ENCODE measurements at regions not wholly inside any gene's neighbourhood (a gene's known extent, or its start where the extent isn't known, plus 50 kb on each side); places are given as distances from the start of the nearest gene placed in this dataset.

DNA sequence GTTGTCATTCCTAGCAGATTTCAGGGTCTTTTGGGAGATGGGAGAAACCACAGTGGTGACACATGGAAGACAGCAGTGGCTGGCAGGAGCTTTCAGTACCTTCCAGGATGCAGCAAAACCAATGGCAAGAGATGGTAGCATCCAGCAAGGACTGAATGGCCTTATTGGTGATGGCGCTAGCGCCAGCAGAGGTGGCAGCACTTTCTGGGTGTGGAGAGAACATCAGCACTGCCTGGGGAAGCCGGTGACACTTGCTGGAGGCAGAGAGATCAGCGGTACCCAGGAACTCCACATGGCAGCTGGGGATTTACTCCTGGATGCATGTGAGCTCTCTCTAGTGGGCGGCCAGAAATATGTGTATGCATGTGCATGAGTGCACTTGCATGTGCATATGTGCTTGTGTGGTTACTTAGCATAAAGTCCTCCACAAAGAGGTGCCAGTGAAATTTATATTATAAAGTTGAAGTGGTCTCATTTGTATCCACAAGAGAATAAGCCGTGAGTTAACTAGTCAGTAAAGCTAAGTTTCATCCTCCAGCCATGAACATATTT, 364.7 kb downstream of the LMX1A start:
- DNase-seq (ENCODE audit: low spot score) (no peak), ATAC-seq (ENCODE audit: insufficient number of reproducible peaks, low FRiP score, low read depth) (no peak)
- Histone ChIP-seq H3K4me1 (ENCODE audit: control insufficient read depth in 1 of 2, low read depth in 2 of 2) (no peaks in the 10 kb centered on the region), H3K4me3 (no peak overlapping the region), H3K9me3 (no peaks in the 10 kb centered on the region), H3K36me3 (no peaks in the 10 kb centered on the region), H3K27ac (no peak overlapping the region), H3K27me3 (replicated peaks; ENCODE audit: insufficient read depth) (no peaks in the 10 kb centered on the region)
- TF ChIP-seq, protein P1, sequence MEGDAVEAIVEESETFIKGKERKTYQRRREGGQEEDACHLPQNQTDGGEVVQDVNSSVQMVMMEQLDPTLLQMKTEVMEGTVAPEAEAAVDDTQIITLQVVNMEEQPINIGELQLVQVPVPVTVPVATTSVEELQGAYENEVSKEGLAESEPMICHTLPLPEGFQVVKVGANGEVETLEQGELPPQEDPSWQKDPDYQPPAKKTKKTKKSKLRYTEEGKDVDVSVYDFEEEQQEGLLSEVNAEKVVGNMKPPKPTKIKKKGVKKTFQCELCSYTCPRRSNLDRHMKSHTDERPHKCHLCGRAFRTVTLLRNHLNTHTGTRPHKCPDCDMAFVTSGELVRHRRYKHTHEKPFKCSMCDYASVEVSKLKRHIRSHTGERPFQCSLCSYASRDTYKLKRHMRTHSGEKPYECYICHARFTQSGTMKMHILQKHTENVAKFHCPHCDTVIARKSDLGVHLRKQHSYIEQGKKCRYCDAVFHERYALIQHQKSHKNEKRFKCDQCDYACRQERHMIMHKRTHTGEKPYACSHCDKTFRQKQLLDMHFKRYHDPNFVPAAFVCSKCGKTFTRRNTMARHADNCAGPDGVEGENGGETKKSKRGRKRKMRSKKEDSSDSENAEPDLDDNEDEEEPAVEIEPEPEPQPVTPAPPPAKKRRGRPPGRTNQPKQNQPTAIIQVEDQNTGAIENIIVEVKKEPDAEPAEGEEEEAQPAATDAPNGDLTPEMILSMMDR (IDR thresholded peaks at IDR 0.05) = no peak

DNA sequence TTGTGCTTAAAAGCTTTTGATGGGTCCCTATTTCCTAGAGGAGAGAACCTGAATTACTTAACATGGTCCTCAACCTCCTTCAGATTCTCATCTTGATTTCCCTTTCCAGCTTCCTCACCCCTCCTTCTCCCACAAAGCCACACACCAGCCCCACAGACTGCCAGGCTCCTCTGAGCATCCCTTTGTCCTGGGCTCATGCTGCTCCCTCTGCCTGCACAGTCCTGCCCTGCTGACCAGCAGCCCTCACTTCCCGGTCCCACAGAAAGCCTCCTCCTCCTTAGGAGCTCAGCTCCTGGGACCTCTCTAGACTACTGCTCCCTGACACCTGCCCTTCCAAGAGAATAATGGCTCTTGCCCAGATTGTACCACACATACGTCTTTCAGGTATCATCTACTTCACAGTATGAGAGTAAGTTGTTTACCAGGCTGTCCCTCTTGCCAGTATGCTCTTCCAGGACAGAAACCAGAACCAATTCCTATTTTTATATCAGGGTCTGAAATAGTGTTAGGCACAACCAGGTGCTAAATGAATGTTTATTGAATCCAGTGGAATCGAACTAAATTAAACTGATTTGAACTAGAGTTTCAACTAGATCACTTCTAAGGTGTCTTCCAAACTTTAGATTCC, 373.4 kb downstream of the LMX1A start:
- no peaks in the 10 kb centered on the region for H3K36me3 ChIP-seq
- no peaks in the 10 kb centered on the region for H3K27me3 ChIP-seq (replicated peaks; ENCODE audit: insufficient read depth)
- no peaks in the 10 kb centered on the region for H3K9me3 ChIP-seq
- DNase-seq (ENCODE audit: low spot score) (no peak), ATAC-seq (ENCODE audit: insufficient number of reproducible peaks, low FRiP score, low read depth) (no peak)
- H3K27ac ChIP-seq = no peak overlapping the region
- TF ChIP-seq, protein P1 (IDR thresholded peaks at IDR 0.05) = no peak
- no peaks in the 10 kb centered on the region for H3K4me1 ChIP-seq (ENCODE audit: control insufficient read depth in 1 of 2, low read depth in 2 of 2)
- H3K4me3 ChIP-seq = no peak overlapping the region

DNA sequence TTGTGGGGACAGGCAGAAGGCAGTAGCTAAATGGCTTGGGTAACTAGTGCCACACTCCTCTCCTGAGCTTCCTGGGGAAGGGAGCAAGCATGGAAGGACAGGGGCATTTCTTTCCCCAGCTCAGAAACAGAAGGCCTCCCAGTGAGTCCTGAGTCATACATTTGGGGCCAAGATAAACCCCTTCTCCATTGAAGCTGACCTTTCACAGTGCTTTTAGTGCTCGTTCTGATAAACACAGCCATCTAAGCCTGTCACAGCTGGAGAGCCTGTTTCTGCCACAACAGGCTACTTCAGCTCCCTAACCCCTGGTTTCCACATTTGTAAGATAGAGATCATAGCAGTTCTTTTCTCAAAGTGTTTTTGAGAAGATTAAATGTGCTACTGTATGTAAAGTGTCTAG, 374.0 kb downstream of the LMX1A start:
- TF ChIP-seq, protein P1 (IDR thresholded peaks at IDR 0.05) = no peak
- H3K36me3 ChIP-seq = no peaks in the 10 kb centered on the region
- ATAC-seq (ENCODE audit: insufficient number of reproducible peaks, low FRiP score, low read depth) (no peak), DNase-seq (ENCODE audit: low spot score) (no peak)
- H3K9me3 ChIP-seq = no peaks in the 10 kb centered on the region
- H3K27me3 ChIP-seq (replicated peaks; ENCODE audit: insufficient read depth) = no peaks in the 10 kb centered on the region
- no peak overlapping the region for H3K27ac ChIP-seq
- no peaks in the 10 kb centered on the region for H3K4me1 ChIP-seq (ENCODE audit: control insufficient read depth in 1 of 2, low read depth in 2 of 2)
- no peak overlapping the region for H3K4me3 ChIP-seq

DNA sequence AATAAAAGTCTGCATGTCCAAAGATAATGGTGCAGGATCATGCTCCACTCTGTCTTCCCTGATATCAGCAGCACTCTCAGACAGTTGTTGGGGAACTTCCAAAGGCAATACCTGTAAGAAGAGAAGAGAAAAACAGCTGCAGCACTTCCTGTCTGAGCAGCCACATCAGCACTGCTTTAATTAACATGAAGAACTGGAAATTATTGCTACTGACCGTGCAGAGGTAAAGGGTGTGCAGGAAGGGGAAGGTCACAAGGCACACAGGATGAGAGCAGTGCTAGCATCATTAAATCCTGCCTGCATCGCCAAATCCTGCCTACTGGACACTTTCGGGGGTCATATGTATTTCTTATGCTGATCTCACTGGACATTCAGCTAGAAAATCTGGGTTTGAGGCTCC, 379.0 kb downstream of the LMX1A start:
- ATAC-seq (ENCODE audit: insufficient number of reproducible peaks, low FRiP score, low read depth) = no peak
- H3K27me3 ChIP-seq (replicated peaks; ENCODE audit: insufficient read depth) = no peaks in the 10 kb centered on the region
- TF ChIP-seq, protein P1 (IDR thresholded peaks at IDR 0.05) = no peak
- no peak for DNase-seq (ENCODE audit: low spot score)
- H3K4me1 ChIP-seq (ENCODE audit: control insufficient read depth in 1 of 2, low read depth in 2 of 2) = no peaks in the 10 kb centered on the region
- H3K36me3 ChIP-seq = no peaks in the 10 kb centered on the region
- no peak overlapping the region for H3K27ac ChIP-seq
- no peaks in the 10 kb centered on the region for H3K9me3 ChIP-seq
- H3K4me3 ChIP-seq = no peak overlapping the region

DNA sequence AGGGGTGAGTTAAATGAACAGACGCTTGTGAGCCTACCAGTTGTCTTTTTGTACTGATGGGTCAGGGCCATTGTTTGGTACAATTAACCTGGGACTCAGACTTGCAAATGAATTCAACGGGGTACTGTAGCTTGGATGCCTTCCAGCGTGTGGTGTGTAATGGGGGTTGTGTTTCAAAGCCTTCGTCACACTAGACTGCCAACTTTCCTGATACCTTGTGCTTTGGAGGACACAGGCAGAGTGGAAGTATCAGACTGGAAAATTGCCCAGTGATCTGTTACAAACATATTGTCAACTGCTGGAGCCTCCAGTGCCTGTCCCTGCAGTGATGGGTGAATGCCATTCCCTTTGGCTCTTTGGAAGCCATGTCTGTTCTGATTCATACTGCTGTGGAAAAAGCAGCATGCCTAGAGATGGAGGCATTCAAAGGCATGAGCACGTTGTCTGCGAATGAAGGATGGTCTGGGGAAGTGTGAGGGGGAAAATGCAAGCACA, 384.5 kb downstream of the LMX1A start:
- ATAC-seq (ENCODE audit: insufficient number of reproducible peaks, low FRiP score, low read depth) (no peak), DNase-seq (ENCODE audit: low spot score) (no peak)

More for the DNA sequence above, 384.5 kb downstream of the LMX1A start:
- no peaks in the 10 kb centered on the region for H3K9me3 ChIP-seq
- H3K27me3 ChIP-seq (replicated peaks; ENCODE audit: insufficient read depth) = no peaks in the 10 kb centered on the region
- H3K4me1 ChIP-seq (ENCODE audit: control insufficient read depth in 1 of 2, low read depth in 2 of 2) = no peaks in the 10 kb centered on the region
- H3K4me3 ChIP-seq = no peak overlapping the region
- H3K27ac ChIP-seq = no peak overlapping the region
- TF ChIP-seq, protein P1 (IDR thresholded peaks at IDR 0.05) = no peak
- no peaks in the 10 kb centered on the region for H3K36me3 ChIP-seq

Data from thoracic aorta (tissue), 2 donors.